ENCODE measurements at regions not wholly inside any gene's neighbourhood (a gene's known extent, or its start where the extent isn't known, plus 50 kb on each side); places are given as distances from the start of the nearest gene placed in this dataset.

GRCh38 chr14:96635850-96636249, 133.7 kb downstream of the PAPOLA start:
- H2AFZ ChIP-seq (ENCODE audit: low read length): no peak overlapping the region
- no peak overlapping the region for H3K4me2 ChIP-seq (ENCODE audit: low read depth, low read length, poor library complexity, severe bottlenecking)
- no peaks in the 10 kb centered on the region for H3K4me1 ChIP-seq (ENCODE audit: insufficient read depth, low read length, poor library complexity, severe bottlenecking)
- no peaks in the 10 kb centered on the region for H3F3A ChIP-seq (ENCODE audit: low read depth)
- no peak overlapping the region for H3K4me3 ChIP-seq (ENCODE audit: low read length, poor library complexity, severe bottlenecking)
- TF ChIP-seq CTCF (conservative IDR thresholded peaks at IDR 0.05; ENCODE audit: low read length): no peak
- TF ChIP-seq EZH2phosphoT487 (IDR thresholded peaks at IDR 0.05; ENCODE audit: borderline replicate concordance): no peak
- H3K79me2 ChIP-seq (ENCODE audit: insufficient read depth, low read length): no peaks in the 10 kb centered on the region
- H3K36me3 ChIP-seq (ENCODE audit: insufficient read depth, low read length): no peaks in the 10 kb centered on the region
- no peaks in the 10 kb centered on the region for H3K27me3 ChIP-seq (ENCODE audit: insufficient read depth, low read length, poor library complexity, severe bottlenecking)
- no peak overlapping the region for H3K9ac ChIP-seq (ENCODE audit: low read depth, low read length, poor library complexity, severe bottlenecking)
- H4K20me1 ChIP-seq (ENCODE audit: insufficient read depth, low read length, poor library complexity, severe bottlenecking): no peaks in the 10 kb centered on the region
- no peaks in the 10 kb centered on the region for H3K9me2 ChIP-seq (replicated peaks; ENCODE audit: low read depth, low read length)
- H3K9me3 ChIP-seq (ENCODE audit: insufficient read depth, low read depth, low read length): peaks cover 5% of the 10 kb centered on the region; the same call in 1 of the 2 replicates

- Histone ChIP-seq H3K4me3 (ENCODE audit: low read length, poor library complexity, severe bottlenecking) (no peak overlapping the region), H2AFZ (ENCODE audit: low read length) (no peak overlapping the region), H3K9ac (ENCODE audit: low read depth, low read length, poor library complexity, severe bottlenecking) (no peak overlapping the region), H3K36me3 (ENCODE audit: insufficient read depth, low read length) (no peaks in the 10 kb centered on the region), H4K20me1 (ENCODE audit: insufficient read depth, low read length, poor library complexity, severe bottlenecking) (no peaks in the 10 kb centered on the region), H3K9me3 (ENCODE audit: insufficient read depth, low read depth, low read length) (peaks cover 5% of the 10 kb centered on the region; the same call in 1 of the 2 replicates), H3K27me3 (ENCODE audit: insufficient read depth, low read length, poor library complexity, severe bottlenecking) (no peaks in the 10 kb centered on the region), H3K79me2 (ENCODE audit: insufficient read depth, low read length) (no peaks in the 10 kb centered on the region), H3K4me2 (ENCODE audit: low read depth, low read length, poor library complexity, severe bottlenecking) (no peak overlapping the region), H3F3A (ENCODE audit: low read depth) (no peaks in the 10 kb centered on the region), H3K9me2 (replicated peaks; ENCODE audit: low read depth, low read length) (no peaks in the 10 kb centered on the region), H3K4me1 (ENCODE audit: insufficient read depth, low read length, poor library complexity, severe bottlenecking) (no peaks in the 10 kb centered on the region)
- TF ChIP-seq EZH2phosphoT487 (IDR thresholded peaks at IDR 0.05; ENCODE audit: borderline replicate concordance) (no peak), CTCF (conservative IDR thresholded peaks at IDR 0.05; ENCODE audit: low read length) (no peak)
These were observed 135.3 kb downstream of the PAPOLA start for GRCh38 chr14:96637521-96637920.

GRCh38 chr14:96638041-96638855, 136.1 kb downstream of the PAPOLA start:
- no peak for TF ChIP-seq CTCF (conservative IDR thresholded peaks at IDR 0.05; ENCODE audit: low read length)
- TF ChIP-seq EZH2phosphoT487 (IDR thresholded peaks at IDR 0.05; ENCODE audit: borderline replicate concordance): no peak

More at GRCh38 chr14:96638041-96638855, 136.1 kb downstream of the PAPOLA start:
- H3K9me3 ChIP-seq (ENCODE audit: insufficient read depth, low read depth, low read length): peaks cover 5% of the 10 kb centered on the region; the same call in 1 of the 2 replicates
- H3K36me3 ChIP-seq (ENCODE audit: insufficient read depth, low read length): no peaks in the 10 kb centered on the region
- no peaks in the 10 kb centered on the region for H3K79me2 ChIP-seq (ENCODE audit: insufficient read depth, low read length)
- H3K9me2 ChIP-seq (replicated peaks; ENCODE audit: low read depth, low read length): no peaks in the 10 kb centered on the region
- H3K4me3 ChIP-seq (ENCODE audit: low read length, poor library complexity, severe bottlenecking): no peak overlapping the region
- no peaks in the 10 kb centered on the region for H3K4me1 ChIP-seq (ENCODE audit: insufficient read depth, low read length, poor library complexity, severe bottlenecking)
- no peaks in the 10 kb centered on the region for H3K27me3 ChIP-seq (ENCODE audit: insufficient read depth, low read length, poor library complexity, severe bottlenecking)
- no peaks in the 10 kb centered on the region for H3F3A ChIP-seq (ENCODE audit: low read depth)
- H2AFZ ChIP-seq (ENCODE audit: low read length): no peak overlapping the region
- H3K9ac ChIP-seq (ENCODE audit: low read depth, low read length, poor library complexity, severe bottlenecking): no peak overlapping the region
- no peak overlapping the region for H3K4me2 ChIP-seq (ENCODE audit: low read depth, low read length, poor library complexity, severe bottlenecking)
- no peaks in the 10 kb centered on the region for H4K20me1 ChIP-seq (ENCODE audit: insufficient read depth, low read length, poor library complexity, severe bottlenecking)
